ENCODE measurements at regions not wholly inside any gene's neighbourhood (a gene's known extent, or its start where the extent isn't known, plus 50 kb on each side); places are given as distances from the start of the nearest gene placed in this dataset.
"Not testable (repeated sequence)": the region's sequence is repeated elsewhere in the genome, so short reads cannot be mapped to it uniquely, and the experiment has no call there.

GRCh38 chr2:226282151-226282550, 517.5 kb downstream of the IRS1 start:
- no peaks in the 10 kb centered on the region for H3K36me3 ChIP-seq
- H3K4me1 ChIP-seq = no peaks in the 10 kb centered on the region
- no peaks in the 10 kb centered on the region for H3K27me3 ChIP-seq
- no peak for DNase-seq (ENCODE audit: low spot score in 2 of 2)
- TF ChIP-seq, protein P1, sequence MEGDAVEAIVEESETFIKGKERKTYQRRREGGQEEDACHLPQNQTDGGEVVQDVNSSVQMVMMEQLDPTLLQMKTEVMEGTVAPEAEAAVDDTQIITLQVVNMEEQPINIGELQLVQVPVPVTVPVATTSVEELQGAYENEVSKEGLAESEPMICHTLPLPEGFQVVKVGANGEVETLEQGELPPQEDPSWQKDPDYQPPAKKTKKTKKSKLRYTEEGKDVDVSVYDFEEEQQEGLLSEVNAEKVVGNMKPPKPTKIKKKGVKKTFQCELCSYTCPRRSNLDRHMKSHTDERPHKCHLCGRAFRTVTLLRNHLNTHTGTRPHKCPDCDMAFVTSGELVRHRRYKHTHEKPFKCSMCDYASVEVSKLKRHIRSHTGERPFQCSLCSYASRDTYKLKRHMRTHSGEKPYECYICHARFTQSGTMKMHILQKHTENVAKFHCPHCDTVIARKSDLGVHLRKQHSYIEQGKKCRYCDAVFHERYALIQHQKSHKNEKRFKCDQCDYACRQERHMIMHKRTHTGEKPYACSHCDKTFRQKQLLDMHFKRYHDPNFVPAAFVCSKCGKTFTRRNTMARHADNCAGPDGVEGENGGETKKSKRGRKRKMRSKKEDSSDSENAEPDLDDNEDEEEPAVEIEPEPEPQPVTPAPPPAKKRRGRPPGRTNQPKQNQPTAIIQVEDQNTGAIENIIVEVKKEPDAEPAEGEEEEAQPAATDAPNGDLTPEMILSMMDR (IDR thresholded peaks at IDR 0.05) = no peak
- TF ChIP-seq POLR2A (IDR thresholded peaks at IDR 0.05) = no peak
- no peak for TF ChIP-seq POLR2AphosphoS5 (IDR thresholded peaks at IDR 0.05)
- no peak for TF ChIP-seq EP300 (IDR thresholded peaks at IDR 0.05)
- no peak overlapping the region for H3K27ac ChIP-seq
- no peak overlapping the region for H3K4me3 ChIP-seq
- H3K9me3 ChIP-seq = no peaks in the 10 kb centered on the region
- WGBS = 100% methylated on average over 1 of the region's 1 CpG

DNA sequence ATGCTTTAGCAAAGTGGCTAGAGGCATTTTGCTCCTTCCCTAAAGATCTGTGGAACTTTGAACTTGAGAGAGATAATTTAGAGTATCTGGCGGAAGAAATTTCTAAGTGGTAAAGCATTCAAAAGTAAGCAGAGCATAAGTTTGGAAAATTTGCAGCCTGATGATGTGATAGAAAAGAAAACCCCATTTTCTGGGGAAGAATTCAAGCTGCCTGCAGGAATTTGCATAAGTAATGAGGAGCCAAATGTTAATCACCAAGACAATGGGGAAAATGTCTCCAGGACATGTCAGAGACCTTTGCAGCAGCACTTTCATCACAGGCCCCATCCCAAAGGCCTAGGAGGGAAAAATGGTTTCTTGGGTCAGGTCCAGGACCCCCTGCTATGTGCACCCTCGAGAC, 519.5 kb downstream of the IRS1 start:
- not testable (repeated sequence) for H3K27ac ChIP-seq; H3K4me3 ChIP-seq; H3K36me3 ChIP-seq; H3K27me3 ChIP-seq; H3K9me3 ChIP-seq; DNase-seq (ENCODE audit: low spot score in 2 of 2); H3K4me1 ChIP-seq
- WGBS = 88% methylated on average over 2 of the region's 2 CpGs

DNA sequence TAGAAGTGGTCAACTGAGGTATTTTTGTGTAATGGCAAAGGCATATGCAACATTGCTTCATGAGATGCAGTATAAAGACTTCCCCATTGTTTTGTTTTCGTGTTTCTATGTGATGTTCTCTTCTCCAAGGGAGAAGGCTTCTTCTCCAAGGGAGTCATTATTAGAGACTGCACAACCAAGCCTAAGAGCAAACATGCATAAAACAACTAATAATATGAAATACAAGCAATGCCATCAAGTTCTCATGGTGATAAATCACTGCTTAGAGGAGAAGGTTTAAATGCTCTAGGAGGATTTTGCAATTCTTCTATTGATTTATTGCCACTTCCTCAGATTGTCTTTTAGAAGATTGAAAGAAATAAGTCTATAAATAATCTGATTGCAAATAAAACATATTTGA, 524.4 kb downstream of the IRS1 start:
- 31% methylated on average over 1 of the region's 1 CpG for WGBS
- Histone ChIP-seq H3K4me3 (no peak overlapping the region), H3K27ac (no peak overlapping the region), H3K9me3 (no peaks in the 10 kb centered on the region), H3K4me1 (no peaks in the 10 kb centered on the region), H3K36me3 (no peaks in the 10 kb centered on the region), H3K27me3 (no peaks in the 10 kb centered on the region)
- TF ChIP-seq POLR2AphosphoS5 (IDR thresholded peaks at IDR 0.05) (no peak), EP300 (IDR thresholded peaks at IDR 0.05) (no peak), POLR2A (IDR thresholded peaks at IDR 0.05) (no peak)
- DNase-seq (ENCODE audit: low spot score in 2 of 2) = no peak

- Histone ChIP-seq H3K27me3 (no peaks in the 10 kb centered on the region), H3K4me1 (no peaks in the 10 kb centered on the region), H3K27ac (no peak overlapping the region), H3K4me3 (no peak overlapping the region), H3K36me3 (no peaks in the 10 kb centered on the region), H3K9me3 (no peaks in the 10 kb centered on the region)
- TF ChIP-seq POLR2AphosphoS5 (IDR thresholded peaks at IDR 0.05) (no peak), POLR2A (IDR thresholded peaks at IDR 0.05) (no peak), EP300 (IDR thresholded peaks at IDR 0.05) (no peak)
- TF ChIP-seq, protein P1 (IDR thresholded peaks at IDR 0.05) = no peak
- no peak for DNase-seq (ENCODE audit: low spot score in 2 of 2)
- WGBS = 85% methylated on average over 8 of the region's 8 CpGs
These were observed 525.5 kb downstream of the IRS1 start for GRCh38 chr2:226274143-226274542.

DNA sequence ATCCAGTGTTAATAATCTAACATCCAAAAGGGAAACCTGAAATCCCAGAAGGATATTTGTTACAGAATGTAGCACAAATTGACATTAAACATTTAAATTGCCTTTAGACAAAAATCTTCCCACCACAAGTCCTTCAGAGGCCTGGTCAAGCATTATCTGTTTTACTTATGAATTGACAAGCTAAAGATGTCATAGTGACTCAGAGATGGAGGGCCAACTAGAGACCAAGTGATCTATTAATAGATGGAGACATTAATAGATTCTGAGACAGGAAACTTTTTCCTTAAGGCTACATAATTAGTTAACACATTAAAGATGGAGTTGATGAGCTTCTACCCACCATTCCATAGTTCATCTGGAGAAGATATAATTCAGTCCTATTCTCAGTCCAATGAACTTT, 526.2 kb downstream of the IRS1 start:
- Histone ChIP-seq H3K4me1 (no peaks in the 10 kb centered on the region), H3K9me3 (no peaks in the 10 kb centered on the region), H3K36me3 (no peaks in the 10 kb centered on the region), H3K4me3 (no peak overlapping the region), H3K27me3 (no peaks in the 10 kb centered on the region), H3K27ac (no peak overlapping the region)
- TF ChIP-seq POLR2A (IDR thresholded peaks at IDR 0.05) = no peak
- TF ChIP-seq, protein P1 (IDR thresholded peaks at IDR 0.05) = no peak
- TF ChIP-seq EP300 (IDR thresholded peaks at IDR 0.05) = no peak
- TF ChIP-seq POLR2AphosphoS5 (IDR thresholded peaks at IDR 0.05) = no peak
- no peak for DNase-seq (ENCODE audit: low spot score in 2 of 2)

GRCh38 chr2:226272435-226272834, 527.2 kb downstream of the IRS1 start:
- 61% methylated on average over 1 of the region's 1 CpG for WGBS
- DNase-seq (ENCODE audit: low spot score in 2 of 2) = no peak
- no peak overlapping the region for H3K4me3 ChIP-seq
- no peaks in the 10 kb centered on the region for H3K9me3 ChIP-seq
- H3K27ac ChIP-seq = no peak overlapping the region
- TF ChIP-seq EP300 (IDR thresholded peaks at IDR 0.05) (no peak), POLR2AphosphoS5 (IDR thresholded peaks at IDR 0.05) (no peak), POLR2A (IDR thresholded peaks at IDR 0.05) (no peak)
- TF ChIP-seq, protein P1 (IDR thresholded peaks at IDR 0.05) = no peak
- H3K36me3 ChIP-seq = no peaks in the 10 kb centered on the region
- H3K4me1 ChIP-seq = no peaks in the 10 kb centered on the region
- no peaks in the 10 kb centered on the region for H3K27me3 ChIP-seq
